Activated CD8-positive, alpha-beta memory T cell treated with anti-CD3 and anti-CD28 coated beads, Interleukin-2, amount 10 ng/mL, durations not matched to agents 7 days and 5 days (primary cell): ENCODE measurements at regions not wholly inside any gene's neighbourhood (a gene's known extent, or its start where the extent isn't known, plus 50 kb on each side); places are given as distances from the start of the nearest gene placed in this dataset.

ENCODE experiments used
- ATAC-seq: fragments of 150-1000 bp; cut with Tn5 transposase; one replicate; pipeline ENCODE4 v1.10.0; 2021; ENCODE audit warnings: moderate library complexity
- CTCF ChIA-PET: fragments of 350-600 bp; sonication (Branson Sonifier 250); formaldehyde crosslinking; loops from one replicate; lab custom pipeline; 2021; ENCODE audit warnings: antibody characterized with exemption; lab: Charles Lee
- DNase-seq: peaks from one replicate; pipeline ENCODE4 v3.0.0-alpha.2; 2020
- H3K27ac Mint-ChIP-seq: one replicate; pipeline ENCODE4 v1.8.0; 2021; ENCODE audit warnings: mild to moderate bottlenecking, mixed read lengths
- H3K27me3 Mint-ChIP-seq: one replicate; pipeline ENCODE4 v1.8.0; 2021; ENCODE audit warnings: mixed read lengths
- H3K36me3 Mint-ChIP-seq: one replicate; pipeline ENCODE4 v1.8.0; 2021; ENCODE audit warnings: mild to moderate bottlenecking, mixed read lengths
- H3K4me1 Mint-ChIP-seq: one replicate; pipeline ENCODE4 v1.8.0; 2021; ENCODE audit warnings: mixed read lengths
- H3K4me3 Mint-ChIP-seq: one replicate; pipeline ENCODE4 v1.8.0; 2021; ENCODE audit warnings: mild to moderate bottlenecking, moderate library complexity, mixed read lengths
- H3K9me3 Mint-ChIP-seq: one replicate; pipeline ENCODE4 v1.8.0; 2022; ENCODE audit warnings: low read depth, mixed read lengths

DNA sequence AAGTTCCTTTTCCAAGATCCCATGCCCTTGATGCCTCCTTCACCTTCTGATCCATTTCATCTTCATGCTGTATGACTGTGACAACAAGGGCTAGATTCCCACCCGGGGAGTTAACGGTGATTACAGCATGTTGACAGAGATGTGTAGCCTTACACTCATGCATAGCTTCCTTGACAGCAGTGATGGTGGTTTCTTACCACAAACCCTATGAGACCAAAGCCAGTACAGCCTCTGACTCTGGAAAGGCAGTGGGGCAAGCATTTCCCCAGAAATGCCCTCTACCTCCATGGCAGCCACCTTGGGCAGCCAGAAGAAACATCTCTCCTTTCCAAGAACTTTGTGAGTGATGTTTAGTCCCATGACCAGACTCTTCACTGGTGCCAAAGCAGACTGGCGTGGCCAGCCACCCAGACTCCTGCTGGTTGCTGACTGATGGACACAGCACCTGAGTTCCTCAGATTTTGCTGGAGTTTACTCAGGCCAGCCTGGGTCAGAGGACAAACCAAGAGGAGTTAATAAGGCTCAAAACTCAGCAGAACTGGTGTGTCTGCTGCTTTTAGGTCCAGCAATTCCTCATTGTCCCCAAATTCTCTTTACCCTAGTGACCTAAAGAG lies 199.7 kb upstream of the SLC27A6 start:
- Mint-ChIP-seq H3K27ac (no peak overlapping the region), H3K4me1 (no peaks in the 10 kb centered on the region), H3K9me3 (no peaks in the 10 kb centered on the region), H3K36me3 (no peaks in the 10 kb centered on the region), H3K27me3 (no peaks in the 10 kb centered on the region), H3K4me3 (no peak overlapping the region)
- no peak for DNase-seq
- CTCF ChIA-PET: no interaction called here
- no peak for ATAC-seq

DNA sequence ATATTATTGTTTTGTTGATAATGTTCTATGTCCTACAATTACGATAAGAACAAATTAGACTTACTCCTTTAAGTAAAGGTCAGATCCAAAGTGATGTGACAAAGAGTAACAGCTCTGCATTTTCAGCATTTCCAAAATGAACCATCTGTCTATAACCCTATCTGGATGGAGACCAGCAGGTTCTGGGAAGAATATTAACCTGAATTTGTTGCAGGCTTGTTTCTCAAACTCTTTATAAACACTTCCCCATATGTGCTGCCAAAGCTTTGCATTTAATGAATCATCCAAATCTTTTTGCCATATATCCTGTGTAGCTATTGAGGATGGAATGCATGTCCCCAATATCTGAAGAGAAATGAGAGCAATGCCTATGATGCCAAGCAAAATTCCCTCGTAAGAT lies 198.9 kb upstream of the SLC27A6 start:
- Mint-ChIP-seq H3K4me3 (no peak overlapping the region), H3K4me1 (no peaks in the 10 kb centered on the region), H3K27ac (no peak overlapping the region), H3K27me3 (no peaks in the 10 kb centered on the region), H3K9me3 (no peaks in the 10 kb centered on the region), H3K36me3 (no peaks in the 10 kb centered on the region)
- no peak for ATAC-seq
- no peak for DNase-seq
- CTCF ChIA-PET: no interaction called here

DNA sequence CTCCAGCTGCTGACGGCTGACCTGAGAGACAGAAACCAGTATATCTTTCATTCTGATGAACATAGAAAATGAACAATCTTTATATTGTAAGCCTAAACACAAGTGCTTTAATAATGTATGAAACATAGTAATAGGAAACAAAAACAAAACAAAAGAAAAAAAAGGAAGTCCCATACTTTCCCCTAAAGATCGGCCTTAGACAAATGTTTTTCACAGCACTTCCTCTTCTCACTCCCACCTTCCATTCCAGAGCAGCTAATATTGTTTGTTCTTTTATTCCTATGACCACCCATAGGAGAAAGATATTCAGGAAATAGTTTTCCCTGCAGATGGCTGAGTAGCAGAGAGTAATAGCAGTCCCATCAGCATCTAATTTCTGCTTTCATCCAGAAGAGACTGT lies 194.4 kb upstream of the SLC27A6 start:
- Mint-ChIP-seq H3K4me1 (no peaks in the 10 kb centered on the region), H3K27me3 (peaks cover 2% of the 10 kb centered on the region), H3K36me3 (no peaks in the 10 kb centered on the region), H3K9me3 (no peaks in the 10 kb centered on the region), H3K27ac (no peak overlapping the region), H3K4me3 (no peak overlapping the region)
- ATAC-seq: no peak
- CTCF ChIA-PET: no interaction called here
- DNase-seq: no peak

DNA sequence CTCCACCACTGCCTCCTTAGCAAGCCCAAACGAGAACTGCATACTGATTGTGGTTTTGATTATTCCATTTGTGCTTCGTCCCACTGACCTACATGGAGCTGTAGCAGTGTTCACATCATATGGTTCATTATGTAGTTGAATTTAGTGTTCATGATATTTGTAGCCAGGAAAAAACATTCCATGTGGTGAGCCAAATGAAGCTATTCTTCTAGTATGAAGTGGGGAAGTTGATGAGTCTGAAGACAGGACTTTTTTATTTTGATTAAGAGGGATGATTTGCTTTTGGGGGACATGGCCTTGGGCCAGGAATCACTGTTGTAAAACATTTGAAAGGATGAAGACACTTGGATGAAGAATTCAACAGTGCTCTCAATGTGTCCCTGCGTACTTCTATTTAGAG lies 192.9 kb upstream of the SLC27A6 start:
- H3K36me3 Mint-ChIP-seq: no peaks in the 10 kb centered on the region

DNA sequence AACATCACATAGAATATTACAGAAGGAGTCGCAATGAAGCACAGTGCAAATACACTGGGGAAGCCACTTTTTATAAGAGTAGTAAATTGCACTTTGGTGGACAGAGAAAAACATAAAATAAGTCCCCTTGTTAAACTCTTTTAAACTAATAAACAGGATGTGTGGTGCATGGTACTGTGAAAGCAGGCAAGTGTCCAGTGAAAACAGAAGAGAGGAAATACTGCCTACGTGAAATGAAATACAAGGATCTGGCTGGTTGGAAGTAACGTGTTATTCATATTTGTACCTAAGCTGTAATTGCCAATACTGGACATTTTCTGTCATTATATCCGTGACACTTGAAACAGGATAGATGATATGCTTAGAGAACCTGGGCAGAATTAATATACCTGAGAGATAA lies 191.9 kb upstream of the SLC27A6 start:
- H3K27ac Mint-ChIP-seq: no peak overlapping the region
- CTCF ChIA-PET: no interaction called here
- ATAC-seq (no peak), DNase-seq (no peak)
- peaks cover 9% of the 10 kb centered on the region for H3K4me1 Mint-ChIP-seq
- H3K9me3 Mint-ChIP-seq: no peaks in the 10 kb centered on the region
- no peak overlapping the region for H3K4me3 Mint-ChIP-seq
- no peaks in the 10 kb centered on the region for H3K36me3 Mint-ChIP-seq
- H3K27me3 Mint-ChIP-seq: peaks cover 2% of the 10 kb centered on the region

More for the DNA sequence above, 192.9 kb upstream of the SLC27A6 start:
- Mint-ChIP-seq H3K4me1 (peaks cover 6% of the 10 kb centered on the region), H3K27me3 (peaks cover 2% of the 10 kb centered on the region), H3K4me3 (no peak overlapping the region), H3K27ac (no peak overlapping the region), H3K9me3 (no peaks in the 10 kb centered on the region)
- CTCF ChIA-PET: no interaction called here
- ATAC-seq (no peak), DNase-seq (no peak)

DNA sequence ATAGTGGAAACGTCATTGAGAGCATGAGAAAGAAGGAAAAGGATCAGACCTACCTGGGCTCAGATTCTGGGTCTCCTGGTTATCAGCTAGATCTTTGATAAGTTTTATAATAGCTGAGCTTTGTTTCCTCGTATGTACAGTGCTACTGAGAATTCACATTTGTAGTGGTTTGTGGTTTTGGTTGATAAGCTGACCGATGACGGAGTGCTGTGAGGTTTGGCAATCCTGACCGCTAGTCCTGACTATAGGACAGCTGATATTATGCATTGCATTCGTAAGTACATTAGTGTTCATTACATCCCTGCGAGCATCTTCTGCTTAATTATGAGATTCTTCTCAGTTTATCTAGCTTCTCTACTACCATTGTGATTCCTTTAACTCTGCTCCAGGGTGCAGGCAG lies 190.7 kb upstream of the SLC27A6 start:
- H3K4me3 Mint-ChIP-seq: no peak overlapping the region
- H3K36me3 Mint-ChIP-seq: no peaks in the 10 kb centered on the region
- CTCF ChIA-PET: no interaction called here
- DNase-seq: no peak
- H3K4me1 Mint-ChIP-seq: peaks cover 9% of the 10 kb centered on the region
- peaks cover 2% of the 10 kb centered on the region for H3K27me3 Mint-ChIP-seq
- H3K27ac Mint-ChIP-seq: no peak overlapping the region
- no peaks in the 10 kb centered on the region for H3K9me3 Mint-ChIP-seq
- ATAC-seq: no peak

DNA sequence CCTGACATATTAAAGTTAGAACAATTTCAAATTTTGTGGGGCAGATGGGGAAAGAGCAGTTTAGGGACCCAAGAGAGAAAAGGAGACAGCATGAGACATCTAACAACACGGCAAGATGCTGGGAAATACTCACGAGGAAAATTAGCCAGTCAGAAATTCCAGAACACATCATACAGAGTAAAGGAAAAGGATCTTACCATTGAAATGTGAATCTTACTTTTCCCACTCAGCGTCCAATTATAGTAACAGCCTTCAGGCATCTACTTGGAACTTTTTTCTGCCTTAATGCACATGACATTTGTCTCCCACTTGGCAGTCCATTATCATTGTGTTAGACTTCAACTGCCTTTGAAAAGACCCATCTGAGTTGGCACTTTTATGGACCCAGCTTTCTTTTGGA lies 189.7 kb upstream of the SLC27A6 start:
- peaks cover 9% of the 10 kb centered on the region for H3K4me1 Mint-ChIP-seq
- H3K9me3 Mint-ChIP-seq: no peaks in the 10 kb centered on the region
- CTCF ChIA-PET: no interaction called here
- no peak for ATAC-seq
- H3K27me3 Mint-ChIP-seq: peaks cover 2% of the 10 kb centered on the region
- H3K36me3 Mint-ChIP-seq: no peaks in the 10 kb centered on the region
- no peak overlapping the region for H3K27ac Mint-ChIP-seq
- no peak overlapping the region for H3K4me3 Mint-ChIP-seq
- no peak for DNase-seq

DNA sequence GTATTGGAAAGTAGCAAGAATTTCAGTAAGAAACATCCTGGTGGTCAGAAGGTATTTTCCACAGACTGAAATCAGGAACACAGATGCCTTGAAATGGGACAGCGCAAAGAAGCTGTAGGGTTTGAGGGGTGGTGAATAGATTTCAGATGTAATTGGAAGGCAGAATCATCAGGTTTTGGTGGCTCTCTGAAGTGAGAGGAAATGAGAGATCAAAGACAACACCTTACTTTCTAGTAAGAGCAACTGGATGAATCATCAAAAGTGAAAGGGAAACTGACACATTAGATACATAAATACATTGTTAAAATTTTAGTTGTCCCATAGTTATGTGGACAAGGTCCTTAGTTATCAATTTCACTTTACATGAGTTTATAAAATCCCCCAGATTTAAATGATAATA lies 188.2 kb upstream of the SLC27A6 start:
- Mint-ChIP-seq H3K27ac (no peak overlapping the region), H3K9me3 (no peaks in the 10 kb centered on the region), H3K27me3 (peaks cover 2% of the 10 kb centered on the region), H3K36me3 (no peaks in the 10 kb centered on the region), H3K4me3 (no peak overlapping the region), H3K4me1 (peaks cover 9% of the 10 kb centered on the region)
- CTCF ChIA-PET: no interaction called here
- DNase-seq: no peak
- peak; percentile 51 for ATAC-seq

DNA sequence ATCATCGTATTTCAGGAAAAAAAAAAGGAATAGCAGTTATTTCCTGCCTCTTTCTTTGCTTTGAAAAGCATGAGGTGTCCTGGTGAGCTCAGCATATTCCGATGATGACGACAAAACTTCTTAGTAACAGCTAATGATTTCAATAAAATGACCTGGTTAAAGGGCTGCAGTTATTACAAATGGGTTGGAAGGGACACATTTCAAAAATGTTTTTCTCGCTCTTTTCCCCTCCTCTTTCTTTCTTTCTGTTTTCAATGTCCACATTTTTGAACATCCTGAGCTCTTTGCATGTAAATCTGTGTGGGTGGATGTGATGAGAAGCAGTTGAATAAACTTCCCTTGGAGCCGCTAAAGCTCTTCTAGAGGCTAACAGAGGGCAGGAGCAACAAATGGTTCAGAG lies 186.8 kb upstream of the SLC27A6 start:
- Mint-ChIP-seq H3K27me3 (peaks cover 2% of the 10 kb centered on the region), H3K4me3 (no peak overlapping the region), H3K4me1 (peaks cover 9% of the 10 kb centered on the region), H3K27ac (no peak overlapping the region), H3K36me3 (no peaks in the 10 kb centered on the region), H3K9me3 (no peaks in the 10 kb centered on the region)
- no peak for DNase-seq
- ATAC-seq: no peak
- CTCF ChIA-PET: no interaction called here

DNA sequence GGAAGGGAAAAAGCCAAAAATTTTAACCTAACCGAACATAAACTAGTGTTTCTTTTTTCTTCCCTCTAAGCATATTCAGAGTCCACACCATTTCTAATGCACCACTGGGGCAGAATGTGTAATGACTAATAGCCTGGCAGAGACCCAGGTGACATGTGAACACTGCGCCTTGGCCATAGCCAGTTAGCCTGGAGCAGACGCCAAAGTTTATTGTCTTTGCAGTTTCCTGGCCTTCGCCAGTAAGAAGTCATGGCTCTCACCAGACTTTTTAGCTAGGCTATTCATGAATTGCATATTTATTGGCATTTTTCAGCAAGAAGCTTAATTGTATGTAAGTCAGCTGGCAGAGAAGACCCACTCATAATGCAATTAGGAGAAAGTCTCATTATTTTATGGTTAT lies 182.8 kb upstream of the SLC27A6 start:
- H3K27ac Mint-ChIP-seq: no peak overlapping the region
- no peak overlapping the region for H3K4me3 Mint-ChIP-seq
- H3K9me3 Mint-ChIP-seq: no peaks in the 10 kb centered on the region
- DNase-seq: no peak
- no peaks in the 10 kb centered on the region for H3K27me3 Mint-ChIP-seq
- H3K4me1 Mint-ChIP-seq: peaks cover 2% of the 10 kb centered on the region
- ATAC-seq: no peak
- no peaks in the 10 kb centered on the region for H3K36me3 Mint-ChIP-seq
- CTCF ChIA-PET: no interaction called here

DNA sequence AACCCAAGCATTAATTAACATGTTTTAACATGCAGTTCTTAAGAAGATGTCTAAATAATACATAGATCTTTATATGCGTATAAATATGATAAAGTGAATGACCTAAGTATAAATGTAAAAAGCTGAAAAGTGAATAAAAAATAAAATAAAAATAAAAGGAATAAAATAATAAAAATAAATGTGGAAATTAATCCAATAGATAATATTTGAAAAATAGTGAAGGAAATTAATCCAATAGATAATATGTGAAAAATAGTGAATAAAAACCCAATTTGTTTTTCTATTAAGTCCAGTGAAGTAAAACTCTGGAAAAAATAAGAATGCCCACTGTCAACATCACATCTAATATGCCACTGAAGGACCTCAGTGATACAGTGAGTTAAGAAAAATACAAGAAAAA lies 180.6 kb upstream of the SLC27A6 start:
- CTCF ChIA-PET: no interaction called here
- ATAC-seq: no peak

DNA sequence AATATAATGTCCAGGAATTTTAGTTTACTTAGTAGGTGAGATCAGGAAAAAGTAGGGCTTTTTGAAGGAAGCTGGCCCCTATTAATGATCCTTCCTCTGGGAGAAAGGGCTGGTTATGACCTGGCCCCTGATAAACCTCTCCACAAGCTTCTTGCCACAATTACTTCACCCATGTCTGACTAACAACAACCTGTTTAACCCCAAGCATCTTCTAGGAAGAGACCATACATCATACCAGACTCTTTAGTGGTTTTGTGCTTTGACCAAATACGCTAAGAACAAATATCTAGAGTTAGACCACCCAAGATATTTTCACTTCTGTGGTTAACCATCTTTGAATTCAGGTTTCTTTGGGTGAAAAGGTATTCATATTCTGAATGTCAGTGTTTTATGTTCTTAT lies 174.0 kb upstream of the SLC27A6 start:
- H3K4me3 Mint-ChIP-seq: no peak overlapping the region
- H3K27me3 Mint-ChIP-seq: no peaks in the 10 kb centered on the region
- no peak for ATAC-seq

More for the DNA sequence above, 180.6 kb upstream of the SLC27A6 start:
- Mint-ChIP-seq H3K4me1 (no peaks in the 10 kb centered on the region), H3K9me3 (peaks cover 2% of the 10 kb centered on the region), H3K27ac (no peak overlapping the region), H3K4me3 (no peak overlapping the region), H3K27me3 (no peaks in the 10 kb centered on the region), H3K36me3 (no peaks in the 10 kb centered on the region)
- no peak for DNase-seq

DNA sequence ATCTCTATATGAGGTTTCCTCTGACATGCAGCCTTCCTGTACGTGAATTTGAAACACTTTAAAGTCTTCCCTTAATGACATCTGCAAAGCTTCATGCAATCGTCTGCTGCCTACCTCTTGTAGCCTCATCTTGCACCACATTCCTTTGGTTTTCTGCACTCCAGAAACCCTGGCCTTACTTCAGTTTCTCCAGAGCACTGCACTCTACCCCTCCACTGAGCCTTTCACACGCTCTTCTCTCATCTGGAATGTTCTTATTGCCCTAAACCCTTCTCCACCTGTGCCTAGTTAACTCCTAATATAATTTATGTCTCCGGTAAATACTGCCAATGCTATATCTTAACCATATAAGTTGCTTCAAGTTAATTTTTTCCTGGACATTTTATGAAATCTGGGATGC lies 168.8 kb upstream of the SLC27A6 start:
- Mint-ChIP-seq H3K4me3 (no peak overlapping the region), H3K4me1 (no peaks in the 10 kb centered on the region), H3K27ac (no peak overlapping the region), H3K9me3 (no peaks in the 10 kb centered on the region), H3K36me3 (no peaks in the 10 kb centered on the region), H3K27me3 (no peaks in the 10 kb centered on the region)
- ATAC-seq: no peak
- CTCF ChIA-PET: no interaction called here
- DNase-seq: no peak

More for the DNA sequence above, 174.0 kb upstream of the SLC27A6 start:
- Mint-ChIP-seq H3K9me3 (peaks cover 2% of the 10 kb centered on the region), H3K27ac (no peak overlapping the region), H3K36me3 (no peaks in the 10 kb centered on the region), H3K4me1 (no peaks in the 10 kb centered on the region)
- DNase-seq: no peak
- CTCF ChIA-PET: no interaction called here

DNA sequence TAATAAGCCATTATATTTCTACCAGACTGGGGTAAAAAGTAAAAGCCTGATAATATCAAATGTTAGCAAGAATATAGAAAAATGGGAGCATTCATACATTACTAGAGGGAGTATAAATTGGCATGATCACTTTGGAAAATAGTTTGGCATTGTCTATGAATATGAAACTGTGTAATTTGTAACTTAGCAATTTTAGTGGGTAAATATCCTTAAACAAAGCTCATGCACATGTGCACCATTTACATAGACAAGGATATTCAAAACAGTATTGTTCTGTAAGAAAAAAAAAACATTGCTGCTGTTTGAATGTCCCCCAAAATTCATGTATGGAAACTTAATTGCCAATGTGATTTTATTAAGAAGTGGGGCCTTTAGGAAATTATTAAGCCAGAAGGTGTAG lies 166.4 kb upstream of the SLC27A6 start:
- CTCF ChIA-PET: no interaction called here
- ATAC-seq (no peak), DNase-seq (no peak)
- Mint-ChIP-seq H3K27me3 (no peaks in the 10 kb centered on the region), H3K9me3 (no peaks in the 10 kb centered on the region), H3K36me3 (no peaks in the 10 kb centered on the region), H3K4me3 (no peak overlapping the region), H3K4me1 (no peaks in the 10 kb centered on the region), H3K27ac (no peak overlapping the region)

DNA sequence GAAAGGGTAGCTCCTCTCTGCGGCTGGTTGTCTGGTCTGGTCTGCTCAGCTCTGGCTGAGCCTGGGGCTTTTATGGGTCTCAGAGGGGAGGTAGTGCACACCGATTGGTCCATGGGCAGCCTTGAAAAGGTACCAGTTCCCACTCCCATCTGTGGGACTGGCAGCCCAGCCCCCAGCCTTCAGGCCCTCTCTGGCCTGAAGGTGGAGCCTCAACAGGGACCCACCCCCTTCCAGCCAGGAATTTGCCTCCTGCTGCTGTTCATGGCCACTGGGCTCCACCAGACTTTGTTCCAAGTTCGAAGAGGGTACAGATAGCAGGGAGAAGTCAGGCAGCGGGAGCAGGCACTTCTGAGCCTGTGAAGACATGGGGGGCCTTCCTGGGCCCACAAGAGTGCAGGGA lies 165.3 kb upstream of the SLC27A6 start:
- ATAC-seq (no peak), DNase-seq (no peak)
- Mint-ChIP-seq H3K27me3 (no peaks in the 10 kb centered on the region), H3K36me3 (no peaks in the 10 kb centered on the region), H3K4me3 (no peak overlapping the region), H3K27ac (no peak overlapping the region), H3K4me1 (no peaks in the 10 kb centered on the region), H3K9me3 (no peaks in the 10 kb centered on the region)
- CTCF ChIA-PET: no interaction called here
